ENCODE measurements at regions not wholly inside any gene's neighbourhood (a gene's known extent, or its start where the extent isn't known, plus 50 kb on each side); places are given as distances from the start of the nearest gene placed in this dataset.
A peak's percentile ranks its signal among the peaks of the same experiment; 100 is the strongest.

GRCh38 chr7:112567388-112567787, 86.6 kb downstream of the LSMEM1 start:
- TF ChIP-seq, protein P1, sequence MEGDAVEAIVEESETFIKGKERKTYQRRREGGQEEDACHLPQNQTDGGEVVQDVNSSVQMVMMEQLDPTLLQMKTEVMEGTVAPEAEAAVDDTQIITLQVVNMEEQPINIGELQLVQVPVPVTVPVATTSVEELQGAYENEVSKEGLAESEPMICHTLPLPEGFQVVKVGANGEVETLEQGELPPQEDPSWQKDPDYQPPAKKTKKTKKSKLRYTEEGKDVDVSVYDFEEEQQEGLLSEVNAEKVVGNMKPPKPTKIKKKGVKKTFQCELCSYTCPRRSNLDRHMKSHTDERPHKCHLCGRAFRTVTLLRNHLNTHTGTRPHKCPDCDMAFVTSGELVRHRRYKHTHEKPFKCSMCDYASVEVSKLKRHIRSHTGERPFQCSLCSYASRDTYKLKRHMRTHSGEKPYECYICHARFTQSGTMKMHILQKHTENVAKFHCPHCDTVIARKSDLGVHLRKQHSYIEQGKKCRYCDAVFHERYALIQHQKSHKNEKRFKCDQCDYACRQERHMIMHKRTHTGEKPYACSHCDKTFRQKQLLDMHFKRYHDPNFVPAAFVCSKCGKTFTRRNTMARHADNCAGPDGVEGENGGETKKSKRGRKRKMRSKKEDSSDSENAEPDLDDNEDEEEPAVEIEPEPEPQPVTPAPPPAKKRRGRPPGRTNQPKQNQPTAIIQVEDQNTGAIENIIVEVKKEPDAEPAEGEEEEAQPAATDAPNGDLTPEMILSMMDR (IDR thresholded peaks at IDR 0.05) = no peak

DNA sequence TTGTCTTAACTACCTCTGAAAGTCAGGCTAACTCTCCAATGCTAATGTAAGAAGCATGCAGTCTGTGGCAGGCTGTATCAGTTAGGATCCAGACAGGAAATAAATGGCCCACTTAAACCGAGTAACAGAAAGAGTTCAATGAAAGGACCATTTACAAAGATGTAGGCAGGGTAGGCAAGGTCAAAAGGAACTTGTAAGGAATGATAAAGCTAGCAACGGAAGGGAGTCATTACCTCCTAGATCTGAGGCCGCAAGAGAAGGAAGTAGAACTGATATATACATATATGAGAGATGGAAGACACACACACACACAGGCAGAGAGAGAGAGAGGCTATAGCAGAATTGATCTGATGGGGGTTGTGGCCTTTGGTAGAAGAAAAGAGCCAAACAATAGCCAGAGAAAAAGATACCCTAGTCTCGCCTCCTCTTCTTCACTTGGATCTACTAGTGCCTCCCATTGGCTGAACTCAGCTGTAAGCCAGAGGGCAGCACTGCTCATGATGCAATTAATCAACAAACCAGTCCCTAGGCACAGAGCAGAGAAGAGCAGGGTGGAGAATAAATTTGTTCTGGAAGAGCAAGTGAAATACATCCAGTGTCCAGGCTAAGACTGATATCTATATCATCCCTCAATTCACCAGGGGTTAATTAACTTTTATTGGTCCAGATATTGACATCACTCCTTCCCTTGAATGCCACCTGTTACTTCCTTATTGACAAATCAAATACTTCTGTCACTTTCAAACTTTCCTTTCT, 91.2 kb downstream of the LSMEM1 start:
- TF ChIP-seq, protein P1 (IDR thresholded peaks at IDR 0.05) = peak; percentile 58; the same call in 1 of the 2 replicates

- TF ChIP-seq, protein P1 (IDR thresholded peaks at IDR 0.05) = no peak
Observed at GRCh38 chr7:112572669-112573301, 92.0 kb downstream of the LSMEM1 start.

GRCh38 chr7:112573302-112574039, 92.7 kb downstream of the LSMEM1 start:
- TF ChIP-seq, protein P1 (IDR thresholded peaks at IDR 0.05) = no peak

DNA sequence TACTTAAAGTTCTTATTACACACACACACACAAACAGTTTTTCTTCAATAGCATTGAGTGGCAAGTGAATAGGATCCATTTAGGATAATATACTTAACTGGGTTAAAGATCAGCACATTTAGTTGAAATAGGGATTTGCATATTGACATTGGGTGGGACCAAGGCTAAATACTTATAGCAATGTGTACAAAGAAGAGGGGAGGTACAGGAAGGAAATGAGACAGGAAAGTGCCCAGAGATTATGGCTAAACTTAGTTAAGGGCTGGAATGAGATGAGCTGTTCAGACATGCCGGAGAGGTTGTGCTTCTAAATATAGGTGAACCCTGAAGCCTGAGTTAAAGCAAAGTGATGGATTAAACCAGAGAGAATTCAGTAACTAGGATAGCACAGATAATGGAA, 95.1 kb downstream of the LSMEM1 start:
- TF ChIP-seq, protein P1 (IDR thresholded peaks at IDR 0.05) = no peak

GRCh38 chr7:112579388-112579787, 98.6 kb downstream of the LSMEM1 start:
- TF ChIP-seq, protein P1 (IDR thresholded peaks at IDR 0.05) = no peak

- TF ChIP-seq, protein P1 (IDR thresholded peaks at IDR 0.05) = no peak
Observed at GRCh38 chr7:112580717-112581435, 100.1 kb downstream of the LSMEM1 start.
